A673 (cell line): ENCODE measurements at regions not wholly inside any gene's neighbourhood (a gene's known extent, or its start where the extent isn't known, plus 50 kb on each side); places are given as distances from the start of the nearest gene placed in this dataset.

Experiments used
- BruUV-seq: library from RNA; stranded (reverse); fragments of 400-500 nt; replicated peaks from 2 replicates; lab custom pipeline; 2021; lab: Mats Ljungman, UMichigan
- CTCF ChIA-PET: fragments of 300-600 bp; sonication (Branson Sonifier 250); formaldehyde crosslinking; loops from one replicate; lab custom pipeline; 2022; ENCODE audit warnings: antibody characterized with exemption; lab: Charles Lee
- POLR2A ChIA-PET: fragments of 300-600 bp; sonication (Branson Sonifier 250); formaldehyde crosslinking; loops from one replicate; lab custom pipeline; 2022; ENCODE audit warnings: antibody characterized with exemption; ENCODE audit not compliant: low non-redundant PET; lab: Charles Lee
- DNase-seq: peaks from one replicate; pipeline ENCODE4 v3.0.0-alpha.2; 2015; ENCODE audit warnings: low spot score
- H3K27ac ChIP-seq: fragments of 200-600 bp; sonication (generic); 2 replicates; pipeline ENCODE4 v1.5.1; 2016; ENCODE audit warnings: mixed run types, low read depth, mild to moderate bottlenecking, mixed read lengths, antibody characterized with exemption, low read length; ENCODE audit not compliant: poor library complexity, severe bottlenecking
- H3K27me3 ChIP-seq: fragments of 200-600 bp; sonication (generic); replicated peaks from 2 replicates; pipeline ENCODE4 v1.6.1; 2017; ENCODE audit warnings: mixed run types, low read depth, mild to moderate bottlenecking, mixed read lengths, antibody characterized with exemption, low read length; ENCODE audit not compliant: insufficient read depth, poor library complexity
- H3K36me3 ChIP-seq: fragments of 200-600 bp; sonication (generic); 2 replicates; pipeline ENCODE4 v1.6.1; 2016; ENCODE audit warnings: mixed run types, mild to moderate bottlenecking, mixed read lengths, antibody characterized with exemption, low read length; ENCODE audit not compliant: insufficient read depth, poor library complexity, severe bottlenecking
- H3K4me1 ChIP-seq: fragments of 200-600 bp; sonication (generic); 2 replicates; pipeline ENCODE4 v1.6.1; 2017; ENCODE audit warnings: mixed run types, mild to moderate bottlenecking, mixed read lengths, antibody characterized with exemption, low read length; ENCODE audit not compliant: insufficient read depth, poor library complexity, severe bottlenecking
- H3K4me3 ChIP-seq: fragments of 200-600 bp; sonication (generic); 2 replicates; pipeline ENCODE4 v1.5.1; 2016; ENCODE audit warnings: low read depth, mixed run types, mild to moderate bottlenecking, mixed read lengths, low read length; ENCODE audit not compliant: poor library complexity, severe bottlenecking
- H3K9me3 ChIP-seq: fragments of 200-600 bp; sonication (generic); 2 replicates; pipeline ENCODE4 v1.6.1; 2016; ENCODE audit warnings: mixed run types, low read depth, mild to moderate bottlenecking, mixed read lengths, antibody characterized with exemption, low read length; ENCODE audit not compliant: poor library complexity, severe bottlenecking
- CTCF ChIP-seq: fragments of 300-800, 200-600 bp; sonication (generic); conservative IDR thresholded peaks from 2 replicates; pipeline ENCODE4 v1.5.1; 2017; ENCODE audit warnings: low read depth, mild to moderate bottlenecking, antibody characterized with exemption, low read length, moderate library complexity, mixed read lengths
- EZH2 ChIP-seq: fragments of 200-600 bp; sonication (generic); IDR thresholded peaks from 2 replicates; pipeline ENCODE4 v1.6.1; 2017; ENCODE audit warnings: borderline replicate concordance, low read depth, mild to moderate bottlenecking, mixed read lengths, antibody characterized with exemption, low read length; ENCODE audit not compliant: poor library complexity, severe bottlenecking
- intact Hi-C: fragments of 100-400 bp; cut with micrococcal nuclease; formaldehyde crosslinking; loops from one replicate; pipeline ENCODE4 v1.10.0; 2022; ENCODE audit not compliant: unreplicated experiment

- Histone ChIP-seq H3K27me3 (no peaks in the 10 kb centered on the region), H3K27ac (no peak overlapping the region), H3K9me3 (no peaks in the 10 kb centered on the region), H3K4me3 (no peak overlapping the region), H3K36me3 (no peaks in the 10 kb centered on the region), H3K4me1 (no peaks in the 10 kb centered on the region)
- no peak for DNase-seq
- TF ChIP-seq EZH2, result no peak
- TF ChIP-seq CTCF, result no peak
- intact Hi-C loops, result no loop called here
- ChIA-PET POLR2A (no interaction called here), CTCF (no interaction called here)
- BruUV-seq, result no TSS peak
These were observed 521.5 kb downstream of the KIF20B start for GRCh38 chr10:90222939-90223338.

- intact Hi-C loops, result no loop called here
- Histone ChIP-seq H3K36me3 (no peaks in the 10 kb centered on the region), H3K4me1 (no peaks in the 10 kb centered on the region), H3K9me3 (no peaks in the 10 kb centered on the region), H3K27ac (no peak overlapping the region), H3K27me3 (no peaks in the 10 kb centered on the region), H3K4me3 (no peak overlapping the region)
- CTCF ChIA-PET, result no interaction called here
- DNase-seq, result no peak
- BruUV-seq, result no TSS peak
- POLR2A ChIA-PET, result no interaction called here
- TF ChIP-seq CTCF (no peak), EZH2 (no peak)
These were observed 523.6 kb downstream of the KIF20B start for GRCh38 chr10:90224791-90225566.

DNA sequence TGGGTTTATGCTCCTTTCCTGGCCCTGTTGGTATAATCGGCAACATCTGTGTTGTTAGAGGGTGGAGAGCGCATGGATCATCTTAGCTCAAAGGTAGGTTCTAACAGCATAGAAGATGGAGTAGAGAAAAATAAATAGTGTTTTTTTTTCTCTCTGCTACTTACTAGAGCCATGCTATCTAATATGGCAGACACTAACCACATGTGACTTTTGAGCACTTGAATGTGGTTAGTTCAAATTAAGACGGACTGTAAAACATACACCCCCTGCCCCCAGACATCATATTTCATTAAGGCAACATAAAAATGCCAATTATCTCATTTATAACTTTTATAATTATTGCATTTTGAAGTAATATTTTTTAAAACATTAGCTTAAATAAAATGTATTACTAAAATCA, 525.1 kb downstream of the KIF20B start:
- no peaks in the 10 kb centered on the region for H3K4me1 ChIP-seq
- ChIA-PET POLR2A (no interaction called here), CTCF (no interaction called here)
- H3K9me3 ChIP-seq, result no peaks in the 10 kb centered on the region
- TF ChIP-seq EZH2 (no peak), CTCF (no peak)
- no peaks in the 10 kb centered on the region for H3K27me3 ChIP-seq
- intact Hi-C loops, result no loop called here
- BruUV-seq, result no TSS peak
- DNase-seq, result no peak
- no peak overlapping the region for H3K4me3 ChIP-seq
- H3K27ac ChIP-seq, result no peak overlapping the region
- no peaks in the 10 kb centered on the region for H3K36me3 ChIP-seq
